T-cell (primary cell): ENCODE measurements at regions not wholly inside any gene's neighbourhood (a gene's known extent, or its start where the extent isn't known, plus 50 kb on each side); places are given as distances from the start of the nearest gene placed in this dataset.

ENCODE experiments used
- ATAC-seq, 4 experiments: fragments of 200-7000 bp in 3 of 4; fragments of 150-1000 bp in 1 of 4; cut with Tn5 transposase; replicated peaks in 1 of 4; 1 replicate in 3 of 4; 2 replicates in 1 of 4; pipeline ENCODE4 v1.10.0; 2021; ENCODE audit warnings: moderate library complexity in 3 of 4, mild to moderate bottlenecking in 2 of 4, moderate number of reproducible peaks in 1 of 4
- CTCF ChIA-PET, 2 donors: fragments of 300-600 bp; sonication (Branson Sonifier 250); formaldehyde crosslinking; loops; one replicate each; lab custom pipeline; 2022; ENCODE audit warnings: antibody characterized with exemption in 2 of 2; lab: Charles Lee
- POLR2A ChIA-PET, 2 donors: fragments of 300-600 bp; sonication (Branson Sonifier 250); formaldehyde crosslinking; loops; one replicate each; lab custom pipeline; 2022; ENCODE audit warnings: antibody characterized with exemption in 2 of 2; lab: Charles Lee
- DNase-seq, 35 experiments: peaks; one replicate each; pipeline versions ENCODE4 v3.0.0 to v3.0.0-alpha.2; 2013 to 2023
- H3K27ac ChIP-seq: one replicate; pipeline ENCODE4 v1.5.1; 2013; ENCODE audit warnings: low read length
- H3K27me3 ChIP-seq, 2 experiments: replicated peaks in 1 of 2; 1 replicate in 1 of 2; 2 replicates in 1 of 2; pipeline versions ENCODE4 v1.6.1 to v1.7.0; 2013; ENCODE audit warnings: low read length in 1 of 2, mixed read lengths in 1 of 2; ENCODE audit not compliant: control insufficient read depth in 2 of 2, insufficient read depth in 2 of 2; ENCODE audit errors: extremely low read depth in 1 of 2
- H3K36me3 ChIP-seq, 2 donors: 1 replicate in 1 of 2; 2 replicates in 1 of 2; pipeline versions ENCODE4 v1.6.1 to v1.7.0; 2013; ENCODE audit warnings: low read length in 1 of 2; ENCODE audit not compliant: control insufficient read depth in 2 of 2, insufficient read depth in 1 of 2; ENCODE audit errors: extremely low read depth in 1 of 2
- H3K4me1 ChIP-seq, 2 experiments: 1 replicate in 1 of 2; 2 replicates in 1 of 2; pipeline versions ENCODE4 v1.6.1 to v1.7.0; 2013; ENCODE audit warnings: low read length in 2 of 2, mixed read lengths in 1 of 2; ENCODE audit not compliant: insufficient read depth in 2 of 2, control insufficient read depth in 1 of 2; ENCODE audit errors: extremely low read depth in 1 of 2
- H3K4me3 ChIP-seq, 2 donors: 1 replicate in 1 of 2; 2 replicates in 1 of 2; pipeline versions ENCODE4 v1.5.1 to v1.7.0; 2013; ENCODE audit warnings: mild to moderate bottlenecking in 2 of 2, low read length in 1 of 2, moderate library complexity in 1 of 2; ENCODE audit not compliant: control insufficient read depth in 1 of 2; ENCODE audit errors: extremely low read depth in 1 of 2
- H3K9me3 ChIP-seq: 2 replicates; pipeline ENCODE4 v1.7.0; 2013
- H3K27ac Mint-ChIP-seq, 2 donors: one replicate each; pipeline ENCODE4 v1.8.0; 2020 to 2021; ENCODE audit warnings: mild to moderate bottlenecking in 2 of 2, mixed read lengths in 2 of 2
- H3K27me3 Mint-ChIP-seq, 2 donors: one replicate each; pipeline ENCODE4 v1.8.0; 2021 to 2022; ENCODE audit warnings: mixed read lengths in 2 of 2
- H3K36me3 Mint-ChIP-seq: one replicate; pipeline ENCODE4 v1.8.0; 2021; ENCODE audit warnings: mixed read lengths
- H3K4me1 Mint-ChIP-seq, 3 donors: one replicate each; pipeline ENCODE4 v1.8.0; 2020 to 2022; ENCODE audit warnings: mixed read lengths in 3 of 3, mild to moderate bottlenecking in 1 of 3
- H3K4me3 Mint-ChIP-seq, 3 donors: one replicate each; pipeline ENCODE4 v1.8.0; 2020 to 2022; ENCODE audit warnings: mild to moderate bottlenecking in 3 of 3, mixed read lengths in 3 of 3, moderate library complexity in 3 of 3
- H3K9me3 Mint-ChIP-seq, 3 donors: one replicate each; pipeline ENCODE4 v1.8.0; 2020 to 2022; ENCODE audit warnings: mixed read lengths in 3 of 3
- WGBS: methylation state at CpG from one replicate; pipeline ENCODE4 v1.1.5; 2013; ENCODE audit warnings: missing lambda C conversion rate; ENCODE audit not compliant: insufficient coverage; 5-methylcytosine and 5-hydroxymethylcytosine counted together

GRCh38 chr14:86794689-86795088 lies 1198.3 kb downstream of the GALC start:
- H3K4me1 Mint-ChIP-seq, result no peaks in the 10 kb centered on the region
- H3K36me3 Mint-ChIP-seq, result no peaks in the 10 kb centered on the region
- ATAC-seq (no peak), DNase-seq (no peak)
- H3K27me3 Mint-ChIP-seq, result no peaks in the 10 kb centered on the region
- Histone ChIP-seq H3K36me3 (no peaks in the 10 kb centered on the region), H3K4me3 (no peak overlapping the region), H3K27ac (no peak overlapping the region), H3K9me3 (no peaks in the 10 kb centered on the region), H3K27me3 (no peaks in the 10 kb centered on the region), H3K4me1 (no peaks in the 10 kb centered on the region)
- POLR2A ChIA-PET, result no interaction called here
- H3K4me3 Mint-ChIP-seq, result no peak overlapping the region
- CTCF ChIA-PET, result no interaction called here
- H3K27ac Mint-ChIP-seq, result no peak overlapping the region
- H3K9me3 Mint-ChIP-seq, result peaks cover 18 to 24% (median 23%) of the 10 kb centered on the region in 3 donors

GRCh38 chr14:86790408-86791364 lies 1202.3 kb downstream of the GALC start:
- CTCF ChIA-PET, result interaction anchor here in 1 of 2 donors (0.6 kb wide), 1 partner anchor 23 kb away, joined by 3 read pairs; no protein-coding TSS in a partner anchor
- no CpG with 5 or more reads among the region's 5 CpGs for WGBS

GRCh38 chr14:86788224-86788623 lies 1204.8 kb downstream of the GALC start:
- ChIA-PET CTCF (no interaction called here), POLR2A (interaction anchor here in 1 of 2 donors (0.6 kb wide), 1 partner anchor 144 kb away, joined by 3 read pairs; no protein-coding TSS in a partner anchor)
- no peak for ATAC-seq
- Histone ChIP-seq H3K27me3 (no peaks in the 10 kb centered on the region), H3K9me3 (no peaks in the 10 kb centered on the region), H3K27ac (no peak overlapping the region), H3K4me1 (no peaks in the 10 kb centered on the region), H3K4me3 (no peak overlapping the region), H3K36me3 (no peaks in the 10 kb centered on the region)
- no peaks in the 10 kb centered on the region for H3K4me1 Mint-ChIP-seq
- H3K9me3 Mint-ChIP-seq, result peaks cover 12 to 26% (median 16%) of the 10 kb centered on the region in 3 donors
- H3K27me3 Mint-ChIP-seq, result no peaks in the 10 kb centered on the region
- no peak for DNase-seq
- no peak overlapping the region for H3K4me3 Mint-ChIP-seq
- no peaks in the 10 kb centered on the region for H3K36me3 Mint-ChIP-seq
- no peak overlapping the region for H3K27ac Mint-ChIP-seq
- no CpG with 5 or more reads among the region's 1 CpG for WGBS

More at GRCh38 chr14:86790408-86791364, 1202.3 kb downstream of the GALC start:
- no peaks in the 10 kb centered on the region for H3K27me3 Mint-ChIP-seq
- H3K4me3 Mint-ChIP-seq, result no peak overlapping the region
- H3K27ac Mint-ChIP-seq, result no peak overlapping the region
- POLR2A ChIA-PET, result no interaction called here
- no peak for DNase-seq
- H3K9me3 Mint-ChIP-seq, result peaks cover 10 to 24% (median 13%) of the 10 kb centered on the region in 3 donors
- H3K36me3 Mint-ChIP-seq, result no peaks in the 10 kb centered on the region
- Histone ChIP-seq H3K27ac (no peak overlapping the region), H3K9me3 (no peaks in the 10 kb centered on the region), H3K4me3 (no peak overlapping the region), H3K27me3 (no peaks in the 10 kb centered on the region), H3K36me3 (no peaks in the 10 kb centered on the region), H3K4me1 (no peaks in the 10 kb centered on the region)
- ATAC-seq, result no peak
- H3K4me1 Mint-ChIP-seq, result no peaks in the 10 kb centered on the region

- Mint-ChIP-seq H3K27ac (no peak overlapping the region), H3K4me3 (no peak overlapping the region), H3K36me3 (no peaks in the 10 kb centered on the region), H3K9me3 (peaks cover 10 to 24% (median 15%) of the 10 kb centered on the region in 3 donors), H3K4me1 (no peaks in the 10 kb centered on the region), H3K27me3 (no peaks in the 10 kb centered on the region)
- Histone ChIP-seq H3K9me3 (no peaks in the 10 kb centered on the region), H3K4me3 (no peak overlapping the region), H3K27ac (no peak overlapping the region), H3K27me3 (no peaks in the 10 kb centered on the region), H3K36me3 (no peaks in the 10 kb centered on the region), H3K4me1 (no peaks in the 10 kb centered on the region)
- ChIA-PET CTCF (interaction anchor here in 1 of 2 donors (0.6 kb wide), 1 partner anchor 77 kb away, joined by 3 read pairs; no protein-coding TSS in a partner anchor), POLR2A (no interaction called here)
- WGBS, result no CpG with 5 or more reads among the region's 3 CpGs
- ATAC-seq (no peak), DNase-seq (no peak)
Measured at GRCh38 chr14:86787717-86788116, 1205.3 kb downstream of the GALC start.

GRCh38 chr14:86782092-86782580 lies 1210.8 kb downstream of the GALC start:
- Mint-ChIP-seq H3K27ac (no peak overlapping the region), H3K9me3 (peaks cover 10 to 19% (median 15%) of the 10 kb centered on the region in 3 donors), H3K27me3 (no peaks in the 10 kb centered on the region), H3K4me1 (no peaks in the 10 kb centered on the region), H3K36me3 (no peaks in the 10 kb centered on the region), H3K4me3 (no peak overlapping the region)
- H3K4me3 ChIP-seq, result no peak overlapping the region
- WGBS, result 100% methylated on average over 1 of the region's 6 CpGs
- H3K27me3 ChIP-seq, result no peaks in the 10 kb centered on the region
- no peaks in the 10 kb centered on the region for H3K4me1 ChIP-seq
- CTCF ChIA-PET, result no interaction called here
- no peak for DNase-seq
- H3K36me3 ChIP-seq, result no peaks in the 10 kb centered on the region
- no peak for ATAC-seq
- H3K27ac ChIP-seq, result no peak overlapping the region
- no peaks in the 10 kb centered on the region for H3K9me3 ChIP-seq
- POLR2A ChIA-PET, result no interaction called here

GRCh38 chr14:86780876-86781510 lies 1212.0 kb downstream of the GALC start:
- Mint-ChIP-seq H3K4me1 (no peaks in the 10 kb centered on the region), H3K9me3 (peaks cover 10 to 15% (median 13%) of the 10 kb centered on the region in 3 donors), H3K36me3 (no peaks in the 10 kb centered on the region), H3K27me3 (no peaks in the 10 kb centered on the region), H3K27ac (no peak overlapping the region), H3K4me3 (no peak overlapping the region)
- WGBS, result no CpG with 5 or more reads among the region's 1 CpG
- CTCF ChIA-PET, result no interaction called here
- Histone ChIP-seq H3K4me3 (no peak overlapping the region), H3K27me3 (no peaks in the 10 kb centered on the region), H3K36me3 (no peaks in the 10 kb centered on the region), H3K9me3 (no peaks in the 10 kb centered on the region), H3K4me1 (no peaks in the 10 kb centered on the region), H3K27ac (no peak overlapping the region)
- no peak for ATAC-seq
- POLR2A ChIA-PET, result no interaction called here
- DNase-seq, result no peak
